WERI-Rb-1 (cell line): ENCODE measurements at regions not wholly inside any gene's neighbourhood (a gene's known extent, or its start where the extent isn't known, plus 50 kb on each side); places are given as distances from the start of the nearest gene placed in this dataset.
A peak's percentile ranks its signal among the peaks of the same experiment; 100 is the strongest.

Experiments used
- DNase-seq: peaks from one replicate; pipeline ENCODE4 v3.0.0-alpha.2; 2020
- H3K27ac ChIP-seq: fragments of 250-450 bp; sonication (Bioruptor Pico); 2 replicates; pipeline ENCODE4 v1.5.1; 2020; ENCODE audit warnings: mild to moderate bottlenecking, moderate library complexity
- H3K27me3 ChIP-seq: fragments of 250-450 bp; sonication (Bioruptor Pico); 2 replicates; pipeline ENCODE4 v1.5.1; 2021; ENCODE audit warnings: mild to moderate bottlenecking, low read depth, moderate library complexity; ENCODE audit not compliant: insufficient read depth, severe bottlenecking
- H3K36me3 ChIP-seq: fragments of 250-450 bp; sonication (Bioruptor Pico); 2 replicates; pipeline ENCODE4 v1.5.1; 2020; ENCODE audit warnings: mild to moderate bottlenecking, moderate library complexity
- H3K4me3 ChIP-seq: 2 replicates; pipeline ENCODE4 v1.5.1; 2011; ENCODE audit warnings: low read depth, mild to moderate bottlenecking, control low read depth, low read length
- H3K9me3 ChIP-seq: fragments of 250-450 bp; sonication (Bioruptor Pico); 2 replicates; pipeline ENCODE4 v1.5.1; 2021; ENCODE audit warnings: mild to moderate bottlenecking, moderate library complexity; ENCODE audit not compliant: severe bottlenecking
- CTCF ChIP-seq: IDR thresholded peaks from 2 replicates; pipeline ENCODE4 v1.5.1; 2011; ENCODE audit warnings: low read depth, mild to moderate bottlenecking, control low read depth, inconsistent platforms, low read length

GRCh38 chr14:94689218-94689984 lies 77.2 kb downstream of the SERPINA3 start:
- Histone ChIP-seq H3K27me3 (no peaks in the 10 kb centered on the region), H3K36me3 (no peaks in the 10 kb centered on the region), H3K4me3 (no peak overlapping the region), H3K9me3 (no peaks in the 10 kb centered on the region), H3K27ac (no peak overlapping the region)
- peak; percentile 74 for DNase-seq
- TF ChIP-seq CTCF = peak; percentile 95

- Histone ChIP-seq H3K27ac (no peak overlapping the region), H3K4me3 (no peak overlapping the region), H3K27me3 (no peaks in the 10 kb centered on the region), H3K9me3 (no peaks in the 10 kb centered on the region), H3K36me3 (no peaks in the 10 kb centered on the region)
- DNase-seq = no peak
- no peak for TF ChIP-seq CTCF
Observed at GRCh38 chr14:94686511-94687160, 74.4 kb downstream of the SERPINA3 start.

- no peaks in the 10 kb centered on the region for H3K9me3 ChIP-seq
- H3K27me3 ChIP-seq = no peaks in the 10 kb centered on the region
- H3K36me3 ChIP-seq = no peaks in the 10 kb centered on the region
- TF ChIP-seq CTCF = no peak
- no peak for DNase-seq
- no peak overlapping the region for H3K4me3 ChIP-seq
- no peak overlapping the region for H3K27ac ChIP-seq
Observed at GRCh38 chr14:94685681-94686485, 73.7 kb downstream of the SERPINA3 start.

- no peaks in the 10 kb centered on the region for H3K36me3 ChIP-seq
- no peak overlapping the region for H3K4me3 ChIP-seq
- peak; percentile 38 for DNase-seq
- H3K9me3 ChIP-seq = no peaks in the 10 kb centered on the region
- H3K27me3 ChIP-seq = no peaks in the 10 kb centered on the region
- H3K27ac ChIP-seq = no peak overlapping the region
- TF ChIP-seq CTCF = peak; percentile 32; the same call in 1 of the 2 replicates
Observed at GRCh38 chr14:94685166-94685581, 73.0 kb downstream of the SERPINA3 start.

GRCh38 chr14:94682736-94683135 lies 70.5 kb downstream of the SERPINA3 start:
- no peak overlapping the region for H3K4me3 ChIP-seq
- TF ChIP-seq CTCF = no peak
- H3K9me3 ChIP-seq = no peaks in the 10 kb centered on the region
- DNase-seq = no peak
- no peaks in the 10 kb centered on the region for H3K36me3 ChIP-seq
- H3K27ac ChIP-seq = no peak overlapping the region
- no peaks in the 10 kb centered on the region for H3K27me3 ChIP-seq
